HEK293T (cell line): ENCODE measurements at regions not wholly inside any gene's neighbourhood (a gene's known extent, or its start where the extent isn't known, plus 50 kb on each side); places are given as distances from the start of the nearest gene placed in this dataset.

Source experiments
- ARNT ChIP-seq: fragments of 450-650 bp; IDR thresholded peaks from 2 replicates; pipeline ENCODE4 v1.6.1; 2017; ENCODE audit warnings: mild to moderate bottlenecking
- BHLHE40 ChIP-seq: fragments of 450-650 bp; IDR thresholded peaks from 2 replicates; pipeline ENCODE4 v1.6.1; 2016; ENCODE audit warnings: mild to moderate bottlenecking, moderate library complexity, borderline replicate concordance
- ELF4 ChIP-seq: fragments of 450-650 bp; IDR thresholded peaks from 2 replicates; pipeline ENCODE4 v1.6.1; 2017; ENCODE audit warnings: antibody characterized with exemption
- FOXA1 ChIP-seq: fragments of 450-650 bp; IDR thresholded peaks from 2 replicates; pipeline ENCODE4 v1.6.1; 2016; ENCODE audit warnings: mild to moderate bottlenecking
- FOXK2 ChIP-seq: fragments of 450-650 bp; IDR thresholded peaks from 2 replicates; pipeline ENCODE4 v1.6.1; 2016; ENCODE audit warnings: mild to moderate bottlenecking
- FOXM1 ChIP-seq: fragments of 450-650 bp; IDR thresholded peaks from 2 replicates; pipeline ENCODE4 v1.6.1; 2017; ENCODE audit warnings: mild to moderate bottlenecking, borderline replicate concordance
- HDGF ChIP-seq: fragments of 450-650 bp; IDR thresholded peaks from 2 replicates; pipeline ENCODE4 v1.6.1; 2017; ENCODE audit warnings: antibody characterized with exemption, borderline replicate concordance
- NFRKB ChIP-seq: fragments of 450-650 bp; IDR thresholded peaks from 2 replicates; pipeline ENCODE4 v1.6.1; 2016; ENCODE audit warnings: mild to moderate bottlenecking, moderate library complexity
- SP1 ChIP-seq: fragments of 450-650 bp; IDR thresholded peaks from 2 replicates; pipeline ENCODE4 v1.6.1; 2017
- TARDBP ChIP-seq: fragments of 450-650 bp; IDR thresholded peaks from 2 replicates; pipeline ENCODE4 v1.6.1; 2016
- ZNF384 ChIP-seq: fragments of 450-650 bp; IDR thresholded peaks from 2 replicates; pipeline ENCODE4 v1.6.1; 2016

DNA sequence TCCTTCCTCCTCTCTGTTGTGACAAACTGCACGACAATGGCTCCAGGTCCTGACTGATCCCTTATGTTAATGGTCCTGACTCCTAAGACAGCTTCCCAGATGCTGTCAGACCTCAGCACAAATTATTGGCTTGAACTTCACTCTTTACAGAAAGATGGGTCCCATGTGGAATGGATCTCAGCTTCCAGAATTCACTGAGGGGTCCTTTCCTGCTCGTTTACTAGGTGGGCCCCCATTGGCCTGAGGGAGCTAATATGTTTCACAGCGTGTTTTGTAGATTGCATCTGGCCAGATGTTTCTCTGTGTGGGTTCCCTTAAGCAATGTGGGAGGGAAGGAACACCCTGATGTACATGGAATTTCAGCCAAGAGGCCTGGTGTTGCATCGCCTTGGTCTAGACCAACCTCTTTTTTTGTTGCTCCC is 826.6 kb downstream of the MAFB start:
- TF ChIP-seq FOXM1 (no peak), BHLHE40 (no peak), NFRKB (no peak), SP1 (no peak), FOXA1 (no peak), ZNF384 (no peak), FOXK2 (no peak), ARNT (no peak), ELF4 (no peak), HDGF (no peak), TARDBP (no peak)
